CD4-positive, alpha-beta T cell (primary cell): ENCODE measurements at regions not wholly inside any gene's neighbourhood (a gene's known extent, or its start where the extent isn't known, plus 50 kb on each side); places are given as distances from the start of the nearest gene placed in this dataset.

Source experiments
- ATAC-seq: fragments of 200-7000 bp; cut with Tn5 transposase; one replicate; pipeline ENCODE4 v1.10.0; 2022; ENCODE audit warnings: mild to moderate bottlenecking; ENCODE audit not compliant: poor library complexity
- CTCF ChIA-PET: fragments of 350-600 bp; sonication (Branson Sonifier 250); formaldehyde crosslinking; loops from one replicate; lab custom pipeline; 2021; ENCODE audit warnings: antibody characterized with exemption, inconsistent platforms; lab: Charles Lee
- POLR2A ChIA-PET: fragments of 350-600 bp; sonication (Branson Sonifier 250); formaldehyde crosslinking; loops from one replicate; lab custom pipeline; 2021; ENCODE audit warnings: antibody characterized with exemption, inconsistent platforms; lab: Charles Lee
- DNase-seq, 14 experiments: peaks; one replicate each; pipeline ENCODE4 v3.0.0-alpha.2; 2013 to 2020; ENCODE audit warnings: mixed read lengths in 2 of 14
- H3K27ac ChIP-seq, 2 donors: one replicate each; pipeline versions ENCODE4 v1.5.1 to v1.7.0; 2013; ENCODE audit warnings: low read length in 2 of 2, low read depth in 1 of 2, mild to moderate bottlenecking in 1 of 2
- H3K27me3 ChIP-seq, 2 experiments: 1 replicate in 1 of 2; 2 replicates in 1 of 2; pipeline versions ENCODE4 v1.6.1 to v1.7.0; 2013; ENCODE audit warnings: low read length in 2 of 2, control low read depth in 1 of 2, mild to moderate bottlenecking in 1 of 2, moderate library complexity in 1 of 2; ENCODE audit not compliant: insufficient read depth in 2 of 2, control insufficient read depth in 1 of 2
- H3K36me3 ChIP-seq: one replicate; pipeline ENCODE4 v1.6.1; 2013; ENCODE audit warnings: low read length, control low read depth; ENCODE audit not compliant: insufficient read depth
- H3K4me1 ChIP-seq: one replicate; pipeline ENCODE4 v1.6.1; 2013; ENCODE audit warnings: low read length, control low read depth; ENCODE audit not compliant: insufficient read depth
- H3K4me3 ChIP-seq: one replicate; pipeline ENCODE4 v1.5.1; 2013; ENCODE audit warnings: mild to moderate bottlenecking, low read length, moderate library complexity
- H3K9me3 ChIP-seq, 2 experiments: 1 replicate in 1 of 2; 2 replicates in 1 of 2; pipeline versions ENCODE4 v1.6.1 to v1.7.0; 2013; ENCODE audit warnings: low read length in 2 of 2, mild to moderate bottlenecking in 2 of 2, control low read depth in 1 of 2, moderate library complexity in 1 of 2; ENCODE audit not compliant: control insufficient read depth in 1 of 2, insufficient read depth in 1 of 2
- H3K27ac Mint-ChIP-seq: one replicate; pipeline ENCODE4 v1.8.0; 2020; ENCODE audit warnings: mixed read lengths
- H3K27me3 Mint-ChIP-seq: one replicate; pipeline ENCODE4 v1.8.0; 2021; ENCODE audit warnings: mixed read lengths
- H3K36me3 Mint-ChIP-seq: one replicate; pipeline ENCODE4 v1.8.0; 2021; ENCODE audit warnings: low read depth, mixed read lengths
- H3K4me1 Mint-ChIP-seq: one replicate; pipeline ENCODE4 v1.8.0; 2021; ENCODE audit warnings: low read depth, mixed read lengths
- H3K4me3 Mint-ChIP-seq: one replicate; pipeline ENCODE4 v1.8.0; 2020; ENCODE audit warnings: mild to moderate bottlenecking, mixed read lengths
- H3K9me3 Mint-ChIP-seq: one replicate; pipeline ENCODE4 v1.8.0; 2020; ENCODE audit warnings: mixed read lengths
- CTCF ChIP-seq: fragments of 200-600 bp; IDR thresholded peaks from one replicate; pipeline ENCODE4 v1.8.0; 2022; ENCODE audit warnings: antibody characterized with exemption, mild to moderate bottlenecking
- intact Hi-C, 2 experiments: fragments of 100-400 bp; cut with DNase I in 1 of 2; cut with micrococcal nuclease in 1 of 2; formaldehyde crosslinking; loops; one replicate each; pipeline versions ENCODE4 v1.15.1 to v1.9.0; 2023 to 2025; cut with DNase I, micrococcal nuclease

- intact Hi-C loops = no loop called here
- Mint-ChIP-seq H3K36me3 (no peaks in the 10 kb centered on the region), H3K27ac (no peak overlapping the region), H3K4me3 (no peak overlapping the region), H3K4me1 (no peaks in the 10 kb centered on the region), H3K9me3 (no peaks in the 10 kb centered on the region), H3K27me3 (no peaks in the 10 kb centered on the region)
- Histone ChIP-seq H3K36me3 (no peaks in the 10 kb centered on the region), H3K4me1 (no peaks in the 10 kb centered on the region), H3K4me3 (no peak overlapping the region), H3K9me3 (peaks cover 0 to 4% of the 10 kb centered on the region in 2 experiments), H3K27ac (no peak overlapping the region), H3K27me3 (no peaks in the 10 kb centered on the region)
- no peak for DNase-seq
- no peak for ATAC-seq
- CTCF ChIA-PET = interaction anchor here (1.1 to 2.5 kb wide), 2 partner anchors 175 to 179 kb away, joined by 4 to 13 read pairs; no protein-coding TSS in a partner anchor
- TF ChIP-seq CTCF = no peak
- POLR2A ChIA-PET = no interaction called here
Observed at GRCh38 chr13:48594096-48594815, 59.5 kb upstream of the CYSLTR2 start.

- peaks cover 0 to 4% of the 10 kb centered on the region in 2 experiments for H3K9me3 ChIP-seq
- ATAC-seq (peak; percentile 95), DNase-seq (peak; percentile 38 to 87 (median 50))
- no peaks in the 10 kb centered on the region for H3K4me1 ChIP-seq
- TF ChIP-seq CTCF = peak; percentile 68
- no peaks in the 10 kb centered on the region for H3K36me3 ChIP-seq
- H3K27me3 ChIP-seq = no peaks in the 10 kb centered on the region
- Mint-ChIP-seq H3K4me3 (no peak overlapping the region), H3K9me3 (no peaks in the 10 kb centered on the region), H3K36me3 (no peaks in the 10 kb centered on the region), H3K4me1 (no peaks in the 10 kb centered on the region), H3K27me3 (no peaks in the 10 kb centered on the region), H3K27ac (no peak overlapping the region)
- ChIA-PET CTCF (interaction anchor here (0.8 to 3.8 kb wide), 5 partner anchors 61 to 173 kb away, joined by 3 to 21 read pairs (median 8); no protein-coding TSS in a partner anchor), POLR2A (no interaction called here)
- no peak overlapping the region for H3K4me3 ChIP-seq
- no peak overlapping the region for H3K27ac ChIP-seq
- intact Hi-C loops = loop anchor here (1.0 to 5.0 kb wide), 3 partner anchors 137 to 687 kb away; no protein-coding TSS in a partner anchor
Observed at GRCh38 chr13:48595431-48596429, 58.0 kb upstream of the CYSLTR2 start.
